HG02973 (cell line): ENCODE measurements at regions not wholly inside any gene's neighbourhood (a gene's known extent, or its start where the extent isn't known, plus 50 kb on each side); places are given as distances from the start of the nearest gene placed in this dataset.

ENCODE experiments used
- ATAC-seq: cut with Tn5 transposase; IDR thresholded peaks from one replicate; pipeline ENCODE4 v1.9.1; 2021; ENCODE audit warnings: moderate library complexity; ENCODE audit not compliant: unreplicated experiment

GRCh38 chr4:125155251-125155650, 159.5 kb upstream of the FAT4 start:
- ATAC-seq = no peak

- ATAC-seq = no peak
Measured at GRCh38 chr4:125140966-125141495, 173.7 kb upstream of the FAT4 start.

GRCh38 chr4:125135652-125136051, 179.1 kb upstream of the FAT4 start:
- no peak for ATAC-seq

- no peak for ATAC-seq
Measured at GRCh38 chr4:125132729-125133128, 182.0 kb upstream of the FAT4 start.

- no peak for ATAC-seq
Measured at GRCh38 chr4:125131891-125132680, 182.7 kb upstream of the FAT4 start.

- ATAC-seq = no peak
Measured at GRCh38 chr4:125125276-125125675, 189.5 kb upstream of the FAT4 start.

GRCh38 chr4:125123570-125124109, 191.1 kb upstream of the FAT4 start:
- ATAC-seq = no peak

GRCh38 chr4:125121581-125121980, 193.2 kb upstream of the FAT4 start:
- no peak for ATAC-seq

GRCh38 chr4:125116431-125116830, 198.3 kb upstream of the FAT4 start:
- ATAC-seq = no peak

- ATAC-seq = no peak
Measured at GRCh38 chr4:125115941-125116340, 198.8 kb upstream of the FAT4 start.

- ATAC-seq = no peak
Measured at GRCh38 chr4:125115476-125115875, 199.3 kb upstream of the FAT4 start.

GRCh38 chr4:125112536-125112935, 202.2 kb upstream of the FAT4 start:
- ATAC-seq = no peak

- ATAC-seq = no peak
Measured at GRCh38 chr4:125111323-125111722, 203.4 kb upstream of the FAT4 start.

- ATAC-seq = no peak
Measured at GRCh38 chr4:125105561-125105960, 209.2 kb upstream of the FAT4 start.

GRCh38 chr4:125104616-125105015, 210.1 kb upstream of the FAT4 start:
- ATAC-seq = no peak

- no peak for ATAC-seq
Measured at GRCh38 chr4:125101719-125102118, 213.0 kb upstream of the FAT4 start.

GRCh38 chr4:125097729-125098128, 217.0 kb upstream of the FAT4 start:
- ATAC-seq = no peak

GRCh38 chr4:125096662-125097061, 218.1 kb upstream of the FAT4 start:
- no peak for ATAC-seq

- ATAC-seq = no peak
Measured at GRCh38 chr4:125091541-125091940, 223.2 kb upstream of the FAT4 start.

GRCh38 chr4:125091101-125091500, 223.7 kb upstream of the FAT4 start:
- ATAC-seq = no peak

- ATAC-seq = no peak
Measured at GRCh38 chr4:125084608-125085007, 230.1 kb upstream of the FAT4 start.

GRCh38 chr4:125082729-125083417, 231.9 kb upstream of the FAT4 start:
- no peak for ATAC-seq
